ENCODE measurements at regions not wholly inside any gene's neighbourhood (a gene's known extent, or its start where the extent isn't known, plus 50 kb on each side); places are given as distances from the start of the nearest gene placed in this dataset.

- Histone ChIP-seq H3K4me1 (no peaks in the 10 kb centered on the region), H3K36me3 (no peaks in the 10 kb centered on the region), H3K27ac (no peak overlapping the region), H3K4me3 (no peak overlapping the region), H3K27me3 (no peaks in the 10 kb centered on the region), H3K9me3 (no peaks in the 10 kb centered on the region)
- intact Hi-C loops (cut with DNase I), result no loop called here
- ATAC-seq, result no peak
- DNase-seq, result no peak
- TF ChIP-seq CTCF (IDR thresholded peaks at IDR 0.05), result no peak
- WGBS, 2 donors, result 32 to 37% methylated on average over 2 of the region's 2 CpGs
- FAIRE-seq, result no peak
Observed at GRCh38 chr5:85921590-85921989, 696.2 kb upstream of the COX7C start.

- Histone ChIP-seq H3K36me3 (no peaks in the 10 kb centered on the region), H3K4me1 (no peaks in the 10 kb centered on the region), H3K27me3 (no peaks in the 10 kb centered on the region), H3K9me3 (no peaks in the 10 kb centered on the region), H3K27ac (no peak overlapping the region), H3K4me3 (no peak overlapping the region)
- intact Hi-C loops (cut with DNase I), result no loop called here
- no peak for FAIRE-seq
- TF ChIP-seq CTCF (IDR thresholded peaks at IDR 0.05), result no peak
- WGBS, 2 donors, result 70 to 81% methylated on average over 4 of the region's 4 CpGs
- no peak for ATAC-seq
- DNase-seq, result no peak
Observed at GRCh38 chr5:85927632-85928031, 690.1 kb upstream of the COX7C start.

GRCh38 chr5:85929713-85930112, 688.0 kb upstream of the COX7C start:
- H3K27ac ChIP-seq, result no peak overlapping the region
- intact Hi-C loops (cut with DNase I), result no loop called here
- H3K9me3 ChIP-seq, result no peaks in the 10 kb centered on the region
- no peaks in the 10 kb centered on the region for H3K27me3 ChIP-seq
- DNase-seq, result no peak
- H3K36me3 ChIP-seq, result no peaks in the 10 kb centered on the region
- H3K4me1 ChIP-seq, result no peaks in the 10 kb centered on the region
- ATAC-seq, result no peak
- H3K4me3 ChIP-seq, result no peak overlapping the region
- WGBS, 2 donors, result 70 to 85% methylated on average over 2 of the region's 2 CpGs
- no peak for FAIRE-seq
- no peak for TF ChIP-seq CTCF (IDR thresholded peaks at IDR 0.05)

GRCh38 chr5:85931220-85931619, 686.5 kb upstream of the COX7C start:
- no peak for DNase-seq
- Histone ChIP-seq H3K27me3 (no peaks in the 10 kb centered on the region), H3K9me3 (no peaks in the 10 kb centered on the region), H3K27ac (no peak overlapping the region), H3K4me1 (no peaks in the 10 kb centered on the region), H3K4me3 (no peak overlapping the region), H3K36me3 (no peaks in the 10 kb centered on the region)
- intact Hi-C loops (cut with DNase I), result no loop called here
- FAIRE-seq, result no peak
- ATAC-seq, result no peak
- 49 to 61% methylated on average over 3 of the region's 3 CpGs for WGBS, 2 donors
- TF ChIP-seq CTCF (IDR thresholded peaks at IDR 0.05), result no peak

GRCh38 chr5:85938201-85938600, 679.5 kb upstream of the COX7C start:
- ATAC-seq (no peak), FAIRE-seq (no peak), DNase-seq (no peak)
- 24 to 38% methylated on average over 3 of the region's 3 CpGs for WGBS, 2 donors
- Histone ChIP-seq H3K27me3 (no peaks in the 10 kb centered on the region), H3K4me1 (no peaks in the 10 kb centered on the region), H3K27ac (no peak overlapping the region), H3K36me3 (no peaks in the 10 kb centered on the region), H3K4me3 (no peak overlapping the region), H3K9me3 (no peaks in the 10 kb centered on the region)
- intact Hi-C loops (cut with DNase I), result no loop called here
- TF ChIP-seq CTCF (IDR thresholded peaks at IDR 0.05), result no peak

Measured in pancreas (tissue), 10 donors.